Thoracic aorta (tissue), 2 donors: ENCODE measurements at regions not wholly inside any gene's neighbourhood (a gene's known extent, or its start where the extent isn't known, plus 50 kb on each side); places are given as distances from the start of the nearest gene placed in this dataset.

Experiments used
- ATAC-seq: fragments of 150-250 bp; one replicate; pipeline ENCODE4 v1.8.0; 2017; ENCODE audit warnings: low read depth; ENCODE audit not compliant: insufficient number of reproducible peaks, low FRiP score
- DNase-seq: peaks from one replicate; pipeline ENCODE4 v3.0.0-alpha.2; 2020; ENCODE audit warnings: low spot score
- H3K27ac ChIP-seq, 2 donors: fragments of 200-600 bp; sonication (generic); 1 replicate in 1 of 2; 2 replicates in 1 of 2; pipeline ENCODE4 v1.5.1; 2016; ENCODE audit warnings: mild to moderate bottlenecking in 2 of 2, moderate library complexity in 2 of 2
- H3K27me3 ChIP-seq: fragments of 200-600 bp; sonication (generic); replicated peaks from 2 replicates; pipeline ENCODE4 v1.6.0; 2016; ENCODE audit warnings: mild to moderate bottlenecking; ENCODE audit not compliant: insufficient read depth
- H3K36me3 ChIP-seq: fragments of 200-600 bp; sonication (generic); one replicate; pipeline ENCODE4 v1.5.1; 2016
- H3K4me1 ChIP-seq, 2 donors: fragments of 200-600 bp; sonication (generic); 1 replicate in 1 of 2; 2 replicates in 1 of 2; pipeline versions ENCODE4 v1.5.1 to v1.6.0; 2016; ENCODE audit warnings: low read depth in 2 of 2, mild to moderate bottlenecking in 1 of 2; ENCODE audit not compliant: control insufficient read depth in 1 of 2
- H3K4me3 ChIP-seq: fragments of 200-600 bp; sonication (generic); 2 replicates; pipeline ENCODE4 v1.5.1; 2016; ENCODE audit warnings: mild to moderate bottlenecking
- H3K9me3 ChIP-seq: fragments of 200-600 bp; sonication (generic); 2 replicates; pipeline ENCODE4 v1.5.1; 2016
- CTCF ChIP-seq: fragments of 200-600 bp; sonication (generic); IDR thresholded peaks from one replicate; pipeline ENCODE4 v1.5.1; 2019; ENCODE audit warnings: antibody characterized with exemption

- no peak for ATAC-seq
- H3K9me3 ChIP-seq, result no peaks in the 10 kb centered on the region
Measured at GRCh38 chr6:40326714-40327421, 260.3 kb downstream of the LRFN2 start.

GRCh38 chr6:40325791-40326190 lies 261.4 kb downstream of the LRFN2 start:
- ATAC-seq (no peak), DNase-seq (no peak)
- Histone ChIP-seq H3K27ac (no peak overlapping the region), H3K27me3 (no peaks in the 10 kb centered on the region), H3K4me3 (no peak overlapping the region), H3K4me1 (peaks cover 0 to 12% of the 10 kb centered on the region in 2 donors), H3K36me3 (no peaks in the 10 kb centered on the region), H3K9me3 (no peaks in the 10 kb centered on the region)
- TF ChIP-seq CTCF, result no peak

More at GRCh38 chr6:40326714-40327421, 260.3 kb downstream of the LRFN2 start:
- Histone ChIP-seq H3K4me1 (peaks cover 0 to 12% of the 10 kb centered on the region in 2 donors), H3K4me3 (no peak overlapping the region), H3K27ac (no peak overlapping the region), H3K27me3 (no peaks in the 10 kb centered on the region), H3K36me3 (no peaks in the 10 kb centered on the region)
- TF ChIP-seq CTCF, result no peak
- DNase-seq, result no peak

- no peak for ATAC-seq
- Histone ChIP-seq H3K4me3 (no peak overlapping the region), H3K36me3 (no peaks in the 10 kb centered on the region), H3K27me3 (no peaks in the 10 kb centered on the region), H3K4me1 (peaks cover 0 to 12% of the 10 kb centered on the region in 2 donors), H3K9me3 (no peaks in the 10 kb centered on the region), H3K27ac (no peak overlapping the region)
- no peak for TF ChIP-seq CTCF
- DNase-seq, result no peak
Measured at GRCh38 chr6:40325041-40325440, 262.1 kb downstream of the LRFN2 start.

- Histone ChIP-seq H3K36me3 (no peaks in the 10 kb centered on the region), H3K27ac (no peak overlapping the region), H3K4me3 (no peak overlapping the region), H3K4me1 (peaks cover 0 to 12% of the 10 kb centered on the region in 2 donors), H3K27me3 (no peaks in the 10 kb centered on the region), H3K9me3 (no peaks in the 10 kb centered on the region)
- no peak for TF ChIP-seq CTCF
- DNase-seq (no peak), ATAC-seq (no peak)
Measured at GRCh38 chr6:40323881-40324634, 263.1 kb downstream of the LRFN2 start.

GRCh38 chr6:40322336-40322735 lies 264.8 kb downstream of the LRFN2 start:
- Histone ChIP-seq H3K4me1 (peaks cover 0 to 12% of the 10 kb centered on the region in 2 donors), H3K9me3 (no peaks in the 10 kb centered on the region), H3K36me3 (no peaks in the 10 kb centered on the region), H3K27ac (no peak overlapping the region), H3K27me3 (no peaks in the 10 kb centered on the region), H3K4me3 (no peak overlapping the region)
- TF ChIP-seq CTCF, result no peak
- no peak for ATAC-seq
- no peak for DNase-seq
